GM12878 (cell line): ENCODE measurements at regions not wholly inside any gene's neighbourhood (a gene's known extent, or its start where the extent isn't known, plus 50 kb on each side); places are given as distances from the start of the nearest gene placed in this dataset.
"Not testable (repeated sequence)": the region's sequence is repeated elsewhere in the genome, so short reads cannot be mapped to it uniquely, and the experiment has no call there.

Source experiments
- ATAC-seq: fragments of 200-7000 bp; cut with Tn5 transposase; 3 replicates; pipeline ENCODE4 v1.9.1; 2020; ENCODE audit warnings: mild to moderate bottlenecking, moderate library complexity
- BruUV-seq: library from RNA; stranded (reverse); fragments of 400-500 nt; replicated peaks from 2 replicates; lab custom pipeline; 2021; lab: Mats Ljungman, UMichigan
- CTCF ChIA-PET: fragments of 300-600 bp; sonication (Branson Sonifier 250); formaldehyde crosslinking; extraction: SDS; loops from one replicate; lab custom pipeline; 2021; ENCODE audit warnings: inconsistent platforms; lab: Yijun Ruan, JAX
- POLR2A ChIA-PET: fragments of 350-600 bp; formaldehyde crosslinking; extraction: SDS; loops from one replicate; lab custom pipeline; 2021; ENCODE audit warnings: inconsistent platforms; lab: Charles Lee
- RAD21 ChIA-PET: fragments of 300-600 bp; sonication (Branson Sonifier 250); formaldehyde crosslinking; loops from one replicate; lab custom pipeline; 2023; ENCODE audit warnings: antibody characterized with exemption; ENCODE audit not compliant: unreplicated experiment; lab: Charles Lee
- SMC1A ChIA-PET: fragments of 300-600 bp; sonication (Branson Sonifier 250); formaldehyde crosslinking; loops from one replicate; lab custom pipeline; 2023; ENCODE audit not compliant: unreplicated experiment, uncharacterized antibody; lab: Charles Lee
- DNase-seq: peaks from one replicate; pipeline ENCODE4 v3.0.0-alpha.2; 2011; ENCODE audit warnings: low read depth, low spot score
- FAIRE-seq: peaks from 3 replicates; lab custom pipeline; 2011; peaks lifted over from hg19 to GRCh38; lab: Jason Lieb, UNC
- H2AFZ ChIP-seq: 2 replicates; pipeline ENCODE4 v1.6.0; 2011; ENCODE audit warnings: low read depth, low read length, control low read depth; ENCODE audit not compliant: control insufficient read depth
- H3K27ac ChIP-seq: 2 replicates; pipeline ENCODE4 v1.5.1; 2011; ENCODE audit warnings: control low read depth; ENCODE audit not compliant: control insufficient read depth, insufficient read depth
- H3K27me3 ChIP-seq, 2 experiments: replicated peaks in 1 of 2; 2 replicates each; pipeline versions ENCODE4 v1.6.0 to v1.6.1; 2011; ENCODE audit warnings: low read length in 1 of 2; ENCODE audit not compliant: control insufficient read depth in 2 of 2, insufficient read depth in 2 of 2
- H3K36me3 ChIP-seq, 2 experiments: 2 replicates each; pipeline ENCODE4 v1.5.1; 2011; ENCODE audit warnings: low read length in 1 of 2; ENCODE audit not compliant: control insufficient read depth in 2 of 2, insufficient read depth in 2 of 2
- H3K4me1 ChIP-seq: 2 replicates; pipeline ENCODE4 v1.6.1; 2011; ENCODE audit warnings: mild to moderate bottlenecking, low read length, moderate library complexity, mixed read lengths; ENCODE audit not compliant: control insufficient read depth, insufficient read depth
- H3K4me2 ChIP-seq: 2 replicates; pipeline ENCODE4 v1.6.0; 2011; ENCODE audit warnings: control low read depth; ENCODE audit not compliant: control insufficient read depth, insufficient read depth
- H3K4me3 ChIP-seq: fragments of 200-600 bp; sonication (generic); 2 replicates; pipeline ENCODE4 v1.5.1; 2016
- H3K79me2 ChIP-seq: 2 replicates; pipeline ENCODE4 v1.6.0; 2011; ENCODE audit warnings: low read length; ENCODE audit not compliant: control insufficient read depth, insufficient read depth
- H3K9ac ChIP-seq: 2 replicates; pipeline ENCODE4 v1.8.0; 2011; ENCODE audit warnings: low read length, control low read depth, mixed read lengths; ENCODE audit not compliant: control insufficient read depth, insufficient read depth
- H3K9me3 ChIP-seq: replicated peaks from 3 replicates; pipeline ENCODE4 v1.5.1; 2011; ENCODE audit warnings: mild to moderate bottlenecking, low read length; ENCODE audit not compliant: control insufficient read depth, insufficient read depth
- H4K20me1 ChIP-seq: 2 replicates; pipeline ENCODE4 v1.6.0; 2011; ENCODE audit not compliant: control insufficient read depth, insufficient read depth
- CREB1 ChIP-seq: IDR thresholded peaks from 2 replicates; pipeline ENCODE4 v1.6.1; 2012; ENCODE audit warnings: low read depth, mild to moderate bottlenecking, inconsistent platforms
- GABPA ChIP-seq: IDR thresholded peaks from 2 replicates; pipeline ENCODE4 v1.6.1; 2014; ENCODE audit warnings: antibody characterized with exemption, low read depth, mild to moderate bottlenecking, inconsistent platforms
- MEF2B ChIP-seq: fragments of 450-650 bp; IDR thresholded peaks from 2 replicates; pipeline ENCODE4 v1.6.1; 2018; ENCODE audit warnings: mild to moderate bottlenecking, moderate library complexity; ENCODE audit not compliant: partially characterized antibody, poor library complexity, severe bottlenecking
- NR2C1 ChIP-seq: fragments of 450-650 bp; IDR thresholded peaks from 2 replicates; pipeline ENCODE4 v1.6.1; 2017; ENCODE audit warnings: antibody characterized with exemption, mild to moderate bottlenecking, moderate library complexity
- RAD21 ChIP-seq: IDR thresholded peaks from 2 replicates; pipeline ENCODE4 v1.6.1; 2011; ENCODE audit warnings: mild to moderate bottlenecking, low read depth, low read length, moderate library complexity; ENCODE audit not compliant: insufficient read depth
- RUNX3 ChIP-seq: IDR thresholded peaks from 2 replicates; pipeline ENCODE4 v1.6.1; 2012; ENCODE audit warnings: low read length, inconsistent platforms
- TCF12 ChIP-seq: IDR thresholded peaks from 2 replicates; pipeline ENCODE4 v1.6.1; 2011; ENCODE audit warnings: low read depth, mild to moderate bottlenecking, low read length
- ZNF207 ChIP-seq: fragments of 450-650 bp; IDR thresholded peaks from 2 replicates; pipeline ENCODE4 v1.6.1; 2014; ENCODE audit warnings: antibody characterized with exemption, mild to moderate bottlenecking, borderline replicate concordance
- ZNF217 ChIP-seq: fragments of 450-650 bp; IDR thresholded peaks from 2 replicates; pipeline ENCODE4 v1.6.1; 2017; ENCODE audit warnings: antibody characterized with exemption, mild to moderate bottlenecking
- WGBS: methylation state at CpG from one replicate; pipeline ENCODE4 v1.1.6; 2016; ENCODE audit warnings: low lambda C conversion rate; ENCODE audit not compliant: insufficient replicate concordance, insufficient coverage; ENCODE audit errors: missing lambda C conversion rate; 5-methylcytosine and 5-hydroxymethylcytosine counted together
- in situ Hi-C: fragments of 300-500 bp; cut with MboI; formaldehyde crosslinking; loops from 9 replicates; pipeline ENCODE4 v1.14.3; 2018; ENCODE audit warnings: mixed read lengths
- intact Hi-C: fragments of 100-400 bp; cut with micrococcal nuclease; formaldehyde crosslinking; loops from one replicate; pipeline ENCODE4 v1.14.2; 2022; ENCODE audit not compliant: unreplicated experiment
- TF ChIP-seq, protein P1 (sequence below): IDR thresholded peaks from 2 replicates; pipeline ENCODE4 v1.6.1; 2011; ENCODE audit warnings: borderline replicate concordance, low read depth, mild to moderate bottlenecking, moderate library complexity, mixed read lengths, low read length; ENCODE audit not compliant: insufficient read depth; ENCODE audit errors: extremely low read length
- TF ChIP-seq, protein P2 (sequence below): IDR thresholded peaks from 2 replicates; pipeline ENCODE4 v1.6.1; 2011; ENCODE audit warnings: borderline replicate concordance, low read depth, mild to moderate bottlenecking, moderate library complexity, low read length; ENCODE audit not compliant: insufficient read depth, poor library complexity, severe bottlenecking

DNA sequence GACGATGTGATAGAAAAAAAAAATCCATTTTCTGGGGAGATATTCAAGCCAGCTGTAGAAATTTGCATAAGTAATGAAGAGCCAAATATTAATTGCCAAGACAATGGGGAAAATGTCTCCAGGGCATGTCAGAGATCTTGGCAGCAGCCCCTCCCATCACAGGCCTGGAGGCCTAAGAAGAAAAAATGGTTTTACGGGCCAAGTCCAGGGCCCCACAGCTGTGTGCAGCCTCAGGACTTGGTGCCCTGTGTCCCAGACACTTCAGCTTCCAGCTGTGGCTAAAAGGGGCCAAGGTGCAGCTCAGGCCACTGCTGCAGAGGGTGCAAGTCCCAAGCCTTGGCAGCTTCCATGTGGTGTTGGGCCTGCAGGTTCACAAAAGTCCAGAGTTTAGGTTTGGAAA, 83.4 kb downstream of the TBX3 start:
- H3K4me1 ChIP-seq, RAD21 ChIA-PET, FAIRE-seq, SMC1A ChIA-PET, H3K79me2 ChIP-seq, ATAC-seq, H3K27ac ChIP-seq, DNase-seq, intact Hi-C loops, POLR2A ChIA-PET, H3K9me3 ChIP-seq, H3K4me3 ChIP-seq, H2AFZ ChIP-seq, H3K4me2 ChIP-seq, H4K20me1 ChIP-seq, H3K27me3 ChIP-seq, H3K36me3 ChIP-seq, BruUV-seq, CTCF ChIA-PET, H3K9ac ChIP-seq, in situ Hi-C loops: not testable (repeated sequence)
- WGBS, result 51% methylated on average over 2 of the region's 2 CpGs

DNA sequence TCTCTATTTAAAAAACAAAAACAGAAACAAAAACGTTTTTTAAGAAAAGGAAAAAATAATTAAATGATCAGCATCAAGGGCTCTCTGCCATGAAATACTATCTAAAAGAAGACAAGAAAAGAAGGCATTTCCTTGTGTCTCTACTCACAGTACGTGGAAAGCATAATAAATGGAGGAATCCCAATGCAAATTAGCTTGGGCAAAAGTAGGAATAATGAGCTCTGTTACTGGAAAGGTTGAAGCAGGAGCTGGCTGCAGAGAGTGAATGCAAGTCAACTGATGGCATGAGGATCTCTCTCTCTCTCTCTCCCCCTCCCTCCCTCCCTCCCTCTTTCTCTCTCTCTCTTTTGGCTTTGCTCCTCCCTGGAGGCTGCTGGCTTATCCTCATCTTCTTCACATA, 85.9 kb downstream of the TBX3 start:
- intact Hi-C loops (no loop called here), in situ Hi-C loops (no loop called here)
- DNase-seq (no peak), ATAC-seq (no peak)
- SMC1A ChIA-PET, result no interaction called here
- H2AFZ ChIP-seq, result no peak overlapping the region
- no peaks in the 10 kb centered on the region for H3K4me1 ChIP-seq
- POLR2A ChIA-PET, result no interaction called here
- H3K27me3 ChIP-seq, result no peaks in the 10 kb centered on the region
- H3K4me3 ChIP-seq, result no peak overlapping the region
- H3K9me3 ChIP-seq, result no peaks in the 10 kb centered on the region; the same call in 2 of the 3 replicates
- H4K20me1 ChIP-seq, result no peaks in the 10 kb centered on the region
- 0% methylated on average over 2 of the region's 2 CpGs for WGBS
- H3K36me3 ChIP-seq, result no peaks in the 10 kb centered on the region
- H3K79me2 ChIP-seq, result no peaks in the 10 kb centered on the region
- no TSS peak for BruUV-seq
- CTCF ChIA-PET, result no interaction called here
- RAD21 ChIA-PET, result no interaction called here
- H3K9ac ChIP-seq, result no peak overlapping the region
- TF ChIP-seq CREB1, result no peak
- TF ChIP-seq ZNF207, result no peak
- TF ChIP-seq ZNF217, result no peak
- no peak for TF ChIP-seq RUNX3
- no peak for TF ChIP-seq TCF12
- TF ChIP-seq, protein P1, sequence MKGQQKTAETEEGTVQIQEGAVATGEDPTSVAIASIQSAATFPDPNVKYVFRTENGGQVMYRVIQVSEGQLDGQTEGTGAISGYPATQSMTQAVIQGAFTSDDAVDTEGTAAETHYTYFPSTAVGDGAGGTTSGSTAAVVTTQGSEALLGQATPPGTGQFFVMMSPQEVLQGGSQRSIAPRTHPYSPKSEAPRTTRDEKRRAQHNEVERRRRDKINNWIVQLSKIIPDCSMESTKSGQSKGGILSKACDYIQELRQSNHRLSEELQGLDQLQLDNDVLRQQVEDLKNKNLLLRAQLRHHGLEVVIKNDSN, result no peak
- no peak for TF ChIP-seq GABPA
- TF ChIP-seq RAD21, result no peak
- no peak for TF ChIP-seq MEF2B
- TF ChIP-seq, protein P2, sequence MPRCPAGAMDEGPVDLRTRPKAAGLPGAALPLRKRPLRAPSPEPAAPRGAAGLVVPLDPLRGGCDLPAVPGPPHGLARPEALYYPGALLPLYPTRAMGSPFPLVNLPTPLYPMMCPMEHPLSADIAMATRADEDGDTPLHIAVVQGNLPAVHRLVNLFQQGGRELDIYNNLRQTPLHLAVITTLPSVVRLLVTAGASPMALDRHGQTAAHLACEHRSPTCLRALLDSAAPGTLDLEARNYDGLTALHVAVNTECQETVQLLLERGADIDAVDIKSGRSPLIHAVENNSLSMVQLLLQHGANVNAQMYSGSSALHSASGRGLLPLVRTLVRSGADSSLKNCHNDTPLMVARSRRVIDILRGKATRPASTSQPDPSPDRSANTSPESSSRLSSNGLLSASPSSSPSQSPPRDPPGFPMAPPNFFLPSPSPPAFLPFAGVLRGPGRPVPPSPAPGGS, result no peak
- TF ChIP-seq NR2C1, result no peak
- TF ChIP-seq, all 136 proteins: peak for 0
- Histone ChIP-seq H3K4me2 (no peak overlapping the region), H3K27ac (no peak overlapping the region)
- FAIRE-seq, result no peak
